ENCODE measurements at regions not wholly inside any gene's neighbourhood (a gene's known extent, or its start where the extent isn't known, plus 50 kb on each side); places are given as distances from the start of the nearest gene placed in this dataset.

DNA sequence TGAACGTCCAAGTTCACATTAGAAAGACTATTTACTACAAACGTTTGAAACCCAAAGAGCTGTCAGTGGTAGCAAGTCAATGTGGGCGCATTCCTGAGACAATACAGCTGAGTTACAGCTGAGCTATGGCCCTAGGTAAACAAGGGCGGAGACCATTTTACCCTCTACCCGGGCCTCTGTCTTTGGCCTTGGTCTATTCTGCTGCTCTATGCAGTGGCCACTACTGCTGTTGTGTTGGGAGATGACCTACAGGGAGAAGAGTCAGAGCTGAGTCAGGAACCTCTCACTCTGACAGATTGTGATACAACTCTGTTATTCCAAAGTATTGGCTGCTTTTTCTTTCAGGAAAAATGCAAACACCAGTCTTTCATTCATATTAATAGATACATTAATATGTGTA, 700.6 kb downstream of the SEMA5A start:
- Histone ChIP-seq H3K27me3 (ENCODE audit: control insufficient read depth, insufficient read depth, low read length) (no peaks in the 10 kb centered on the region), H3K9ac (ENCODE audit: low read length) (no peak overlapping the region), H3K4me3 (ENCODE audit: low read length) (no peak overlapping the region), H3K9me3 (ENCODE audit: control insufficient read depth, low read length) (no peaks in the 10 kb centered on the region), H3K4me1 (ENCODE audit: control insufficient read depth, insufficient read depth, low read length) (no peaks in the 10 kb centered on the region), H3K36me3 (ENCODE audit: control insufficient read depth, insufficient read depth, low read length) (no peaks in the 10 kb centered on the region)

- H3K27me3 ChIP-seq (ENCODE audit: control insufficient read depth, insufficient read depth, low read length) = no peaks in the 10 kb centered on the region
- H3K4me3 ChIP-seq (ENCODE audit: low read length) = no peak overlapping the region
- H3K36me3 ChIP-seq (ENCODE audit: control insufficient read depth, insufficient read depth, low read length) = no peaks in the 10 kb centered on the region
- no peak overlapping the region for H3K9ac ChIP-seq (ENCODE audit: low read length)
- H3K4me1 ChIP-seq (ENCODE audit: control insufficient read depth, insufficient read depth, low read length) = no peaks in the 10 kb centered on the region
- no peaks in the 10 kb centered on the region for H3K9me3 ChIP-seq (ENCODE audit: control insufficient read depth, low read length)
Measured at GRCh38 chr5:8848366-8848765, 697.5 kb downstream of the SEMA5A start.

- H3K9ac ChIP-seq (ENCODE audit: low read length) = no peak overlapping the region
- H3K36me3 ChIP-seq (ENCODE audit: control insufficient read depth, insufficient read depth, low read length) = no peaks in the 10 kb centered on the region
- H3K4me1 ChIP-seq (ENCODE audit: control insufficient read depth, insufficient read depth, low read length) = no peaks in the 10 kb centered on the region
Measured at GRCh38 chr5:8848997-8849594, 696.8 kb downstream of the SEMA5A start.

DNA sequence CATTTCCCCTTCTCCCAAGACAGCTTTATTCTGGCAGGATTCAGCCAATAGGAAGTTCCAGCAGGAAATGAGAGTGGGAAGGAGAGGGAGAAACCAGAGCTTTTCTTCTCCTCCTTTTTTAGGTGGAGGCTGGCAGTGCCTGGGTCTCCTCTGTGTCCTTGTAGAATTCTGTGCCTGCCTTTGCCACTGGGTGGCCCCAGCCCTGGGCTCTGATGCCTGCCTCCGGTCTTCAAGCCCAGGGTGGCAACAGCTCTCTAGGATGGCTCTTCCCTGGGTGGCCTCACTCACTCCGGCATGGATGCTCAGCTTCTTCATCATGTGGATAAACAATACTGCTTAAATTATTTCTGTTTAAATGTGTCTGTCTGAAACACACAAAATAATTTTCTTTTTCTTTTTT, 694.8 kb downstream of the SEMA5A start:
- Histone ChIP-seq H3K4me1 (ENCODE audit: control insufficient read depth, insufficient read depth, low read length) (no peaks in the 10 kb centered on the region), H3K27me3 (ENCODE audit: control insufficient read depth, insufficient read depth, low read length) (no peaks in the 10 kb centered on the region), H3K9me3 (ENCODE audit: control insufficient read depth, low read length) (no peaks in the 10 kb centered on the region), H3K9ac (ENCODE audit: low read length) (no peak overlapping the region), H3K4me3 (ENCODE audit: low read length) (no peak overlapping the region), H3K36me3 (ENCODE audit: control insufficient read depth, insufficient read depth, low read length) (no peaks in the 10 kb centered on the region)

More at GRCh38 chr5:8848997-8849594, 696.8 kb downstream of the SEMA5A start:
- Histone ChIP-seq H3K27me3 (ENCODE audit: control insufficient read depth, insufficient read depth, low read length) (no peaks in the 10 kb centered on the region), H3K9me3 (ENCODE audit: control insufficient read depth, low read length) (no peaks in the 10 kb centered on the region), H3K4me3 (ENCODE audit: low read length) (no peak overlapping the region)

- H3K4me1 ChIP-seq (ENCODE audit: control insufficient read depth, insufficient read depth, low read length) = no peaks in the 10 kb centered on the region
- no peaks in the 10 kb centered on the region for H3K9me3 ChIP-seq (ENCODE audit: control insufficient read depth, low read length)
- H3K9ac ChIP-seq (ENCODE audit: low read length) = no peak overlapping the region
- H3K27me3 ChIP-seq (ENCODE audit: control insufficient read depth, insufficient read depth, low read length) = no peaks in the 10 kb centered on the region
- no peak overlapping the region for H3K4me3 ChIP-seq (ENCODE audit: low read length)
- H3K36me3 ChIP-seq (ENCODE audit: control insufficient read depth, insufficient read depth, low read length) = no peaks in the 10 kb centered on the region
Measured at GRCh38 chr5:8857051-8857450, 688.8 kb downstream of the SEMA5A start.

GRCh38 chr5:8861764-8862163, 684.1 kb downstream of the SEMA5A start:
- Histone ChIP-seq H3K36me3 (ENCODE audit: control insufficient read depth, insufficient read depth, low read length) (no peaks in the 10 kb centered on the region), H3K27me3 (ENCODE audit: control insufficient read depth, insufficient read depth, low read length) (no peaks in the 10 kb centered on the region), H3K4me3 (ENCODE audit: low read length) (no peak overlapping the region)

GRCh38 chr5:8864053-8864452, 681.8 kb downstream of the SEMA5A start:
- Histone ChIP-seq H3K27me3 (ENCODE audit: control insufficient read depth, insufficient read depth, low read length) (no peaks in the 10 kb centered on the region), H3K9me3 (ENCODE audit: control insufficient read depth, low read length) (no peaks in the 10 kb centered on the region), H3K36me3 (ENCODE audit: control insufficient read depth, insufficient read depth, low read length) (no peaks in the 10 kb centered on the region), H3K4me3 (ENCODE audit: low read length) (no peak overlapping the region), H3K4me1 (ENCODE audit: control insufficient read depth, insufficient read depth, low read length) (no peaks in the 10 kb centered on the region), H3K9ac (ENCODE audit: low read length) (no peak overlapping the region)

More at GRCh38 chr5:8861764-8862163, 684.1 kb downstream of the SEMA5A start:
- no peaks in the 10 kb centered on the region for H3K9me3 ChIP-seq (ENCODE audit: control insufficient read depth, low read length)
- no peak overlapping the region for H3K9ac ChIP-seq (ENCODE audit: low read length)
- H3K4me1 ChIP-seq (ENCODE audit: control insufficient read depth, insufficient read depth, low read length) = no peaks in the 10 kb centered on the region

- H3K36me3 ChIP-seq (ENCODE audit: control insufficient read depth, insufficient read depth, low read length) = no peaks in the 10 kb centered on the region
- H3K4me3 ChIP-seq (ENCODE audit: low read length) = no peak overlapping the region
- H3K9ac ChIP-seq (ENCODE audit: low read length) = no peak overlapping the region
- no peaks in the 10 kb centered on the region for H3K9me3 ChIP-seq (ENCODE audit: control insufficient read depth, low read length)
- no peaks in the 10 kb centered on the region for H3K27me3 ChIP-seq (ENCODE audit: control insufficient read depth, insufficient read depth, low read length)
- no peaks in the 10 kb centered on the region for H3K4me1 ChIP-seq (ENCODE audit: control insufficient read depth, insufficient read depth, low read length)
Measured at GRCh38 chr5:8865266-8865665, 680.6 kb downstream of the SEMA5A start.

- H3K27me3 ChIP-seq (ENCODE audit: control insufficient read depth, insufficient read depth, low read length) = no peaks in the 10 kb centered on the region
- H3K9ac ChIP-seq (ENCODE audit: low read length) = no peak overlapping the region
- H3K9me3 ChIP-seq (ENCODE audit: control insufficient read depth, low read length) = no peaks in the 10 kb centered on the region
- no peaks in the 10 kb centered on the region for H3K4me1 ChIP-seq (ENCODE audit: control insufficient read depth, insufficient read depth, low read length)
- no peak overlapping the region for H3K4me3 ChIP-seq (ENCODE audit: low read length)
- no peaks in the 10 kb centered on the region for H3K36me3 ChIP-seq (ENCODE audit: control insufficient read depth, insufficient read depth, low read length)
Measured at GRCh38 chr5:8865686-8866374, 680.0 kb downstream of the SEMA5A start.

DNA sequence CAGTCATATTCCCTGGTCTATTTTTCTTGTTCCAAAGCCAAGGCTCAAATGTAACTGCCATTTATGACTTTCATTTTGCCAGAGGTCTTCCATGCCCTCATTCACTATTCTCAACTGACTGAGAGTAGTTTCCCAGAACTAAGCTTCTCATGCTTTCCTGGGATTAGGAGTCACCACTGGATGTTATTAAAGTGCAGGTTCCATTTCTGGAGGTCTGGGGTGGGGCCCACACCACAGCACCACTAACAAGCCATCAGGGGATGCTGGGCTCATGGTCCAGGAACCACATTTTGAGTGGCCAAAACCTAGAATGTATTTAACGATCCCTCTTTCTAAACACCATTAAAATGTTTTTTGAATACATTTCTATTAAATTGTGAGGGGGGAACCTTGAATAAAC, 677.6 kb downstream of the SEMA5A start:
- Histone ChIP-seq H3K27me3 (ENCODE audit: control insufficient read depth, insufficient read depth, low read length) (no peaks in the 10 kb centered on the region), H3K36me3 (ENCODE audit: control insufficient read depth, insufficient read depth, low read length) (no peaks in the 10 kb centered on the region), H3K4me3 (ENCODE audit: low read length) (no peak overlapping the region), H3K9ac (ENCODE audit: low read length) (no peak overlapping the region), H3K9me3 (ENCODE audit: control insufficient read depth, low read length) (no peaks in the 10 kb centered on the region), H3K4me1 (ENCODE audit: control insufficient read depth, insufficient read depth, low read length) (no peaks in the 10 kb centered on the region)

GRCh38 chr5:8869932-8870331, 675.9 kb downstream of the SEMA5A start:
- Histone ChIP-seq H3K4me1 (ENCODE audit: control insufficient read depth, insufficient read depth, low read length) (no peaks in the 10 kb centered on the region), H3K4me3 (ENCODE audit: low read length) (no peak overlapping the region), H3K36me3 (ENCODE audit: control insufficient read depth, insufficient read depth, low read length) (no peaks in the 10 kb centered on the region), H3K9ac (ENCODE audit: low read length) (no peak overlapping the region), H3K9me3 (ENCODE audit: control insufficient read depth, low read length) (no peaks in the 10 kb centered on the region), H3K27me3 (ENCODE audit: control insufficient read depth, insufficient read depth, low read length) (no peaks in the 10 kb centered on the region)

GRCh38 chr5:8870349-8870958, 675.4 kb downstream of the SEMA5A start:
- Histone ChIP-seq H3K27me3 (ENCODE audit: control insufficient read depth, insufficient read depth, low read length) (no peaks in the 10 kb centered on the region), H3K4me3 (ENCODE audit: low read length) (no peak overlapping the region), H3K36me3 (ENCODE audit: control insufficient read depth, insufficient read depth, low read length) (no peaks in the 10 kb centered on the region), H3K9me3 (ENCODE audit: control insufficient read depth, low read length) (no peaks in the 10 kb centered on the region), H3K9ac (ENCODE audit: low read length) (no peak overlapping the region), H3K4me1 (ENCODE audit: control insufficient read depth, insufficient read depth, low read length) (no peaks in the 10 kb centered on the region)
